Keratinocyte (primary cell): ENCODE measurements at regions not wholly inside any gene's neighbourhood (a gene's known extent, or its start where the extent isn't known, plus 50 kb on each side); places are given as distances from the start of the nearest gene placed in this dataset.

Experiments
- DNase-seq: peaks from one replicate; pipeline ENCODE4 v3.0.0-alpha.2; 2011; ENCODE audit warnings: low read depth, missing footprints, low spot score
- FAIRE-seq: peaks from 2 replicates; lab custom pipeline; 2011; peaks lifted over from hg19 to GRCh38; lab: Jason Lieb, UNC
- H2AFZ ChIP-seq: 2 replicates; pipeline ENCODE4 v1.6.0; 2012; ENCODE audit warnings: low read length, control low read depth, inconsistent platforms; ENCODE audit not compliant: control insufficient read depth
- H3K27ac ChIP-seq: 2 replicates; pipeline ENCODE4 v1.5.1; 2011; ENCODE audit warnings: low read length; ENCODE audit not compliant: control insufficient read depth, insufficient read depth
- H3K27me3 ChIP-seq: 3 replicates; pipeline ENCODE4 v1.6.0; 2011; ENCODE audit warnings: low read length; ENCODE audit not compliant: control insufficient read depth, insufficient read depth; ENCODE audit errors: extremely low read depth
- H3K36me3 ChIP-seq, 2 experiments: 2 replicates in 1 of 2; 3 replicates in 1 of 2; pipeline ENCODE4 v1.5.1; 2011; ENCODE audit warnings: low read length in 2 of 2, mild to moderate bottlenecking in 1 of 2; ENCODE audit not compliant: control insufficient read depth in 2 of 2, insufficient read depth in 2 of 2; ENCODE audit errors: extremely low read depth in 1 of 2
- H3K4me1 ChIP-seq: 3 replicates; pipeline ENCODE4 v1.5.1; 2011; ENCODE audit warnings: low read length; ENCODE audit not compliant: control insufficient read depth, insufficient read depth; ENCODE audit errors: extremely low read depth
- H3K4me2 ChIP-seq: 3 replicates; pipeline ENCODE4 v1.6.0; 2011; ENCODE audit warnings: low read depth, low read length; ENCODE audit not compliant: control insufficient read depth, insufficient read depth; ENCODE audit errors: extremely low read depth
- H3K4me3 ChIP-seq, 3 experiments: fragments of 200-600 bp in 1 of 3; sonication (generic) in 1 of 3; 2 replicates in 2 of 3; 3 replicates in 1 of 3; pipeline ENCODE4 v1.5.1; 2011 to 2016; ENCODE audit warnings: low read length in 3 of 3, mild to moderate bottlenecking in 3 of 3, control low read depth in 2 of 3, inconsistent platforms in 1 of 3, low read depth in 1 of 3, mixed read lengths in 1 of 3, mixed run types in 1 of 3, moderate library complexity in 1 of 3; ENCODE audit not compliant: control insufficient read depth in 2 of 3, insufficient read depth in 2 of 3; ENCODE audit errors: extremely low read depth in 1 of 3
- H3K79me2 ChIP-seq: 2 replicates; pipeline ENCODE4 v1.6.0; 2012; ENCODE audit warnings: low read length; ENCODE audit not compliant: control insufficient read depth, insufficient read depth
- H3K9ac ChIP-seq: 3 replicates; pipeline ENCODE4 v1.6.0; 2011; ENCODE audit warnings: low read length; ENCODE audit not compliant: control insufficient read depth, insufficient read depth; ENCODE audit errors: extremely low read depth
- H3K9me1 ChIP-seq: 3 replicates; pipeline ENCODE4 v1.6.0; 2011; ENCODE audit warnings: low read length; ENCODE audit not compliant: control insufficient read depth, insufficient read depth; ENCODE audit errors: extremely low read depth
- H3K9me3 ChIP-seq: 2 replicates; pipeline ENCODE4 v1.5.1; 2012; ENCODE audit warnings: low read depth, low read length; ENCODE audit not compliant: control insufficient read depth
- H4K20me1 ChIP-seq: 3 replicates; pipeline ENCODE4 v1.6.0; 2011; ENCODE audit warnings: low read length; ENCODE audit not compliant: control insufficient read depth, insufficient read depth; ENCODE audit errors: extremely low read depth
- CTCF ChIP-seq, 3 experiments: IDR thresholded peaks in 1 of 3; conservative IDR thresholded peaks in 1 of 3; optimal IDR thresholded peaks in 1 of 3; 2 replicates in 2 of 3; 3 replicates in 1 of 3; pipeline versions ENCODE3 to v1.5.1; 2011; ENCODE audit warnings: low read length in 3 of 3, mild to moderate bottlenecking in 3 of 3, moderate library complexity in 2 of 3, control low read depth in 1 of 3, inconsistent platforms in 1 of 3; ENCODE audit not compliant: insufficient read depth in 2 of 3; ENCODE audit errors: extremely low read depth in 1 of 3
- EZH2 ChIP-seq: IDR thresholded peaks from one replicate; pipeline ENCODE4 v1.6.1; 2012; ENCODE audit warnings: inconsistent platforms, mild to moderate bottlenecking, low read length, moderate library complexity
- dilution Hi-C: fragments of 300-500 bp; cut with MboI; formaldehyde crosslinking; loops from one replicate; pipeline ENCODE4 v1.7.0; 2020; ENCODE audit warnings: low sequenced_read_pairs; ENCODE audit not compliant: extremely low pct_ligation_motif_present

GRCh38 chr11:69558519-69558941 is 77.1 kb downstream of the LINC01488 start:
- no peak for FAIRE-seq
- H2AFZ ChIP-seq = no peak overlapping the region
- dilution Hi-C loops = no loop called here
- no peaks in the 10 kb centered on the region for H3K9me3 ChIP-seq
- H3K9me1 ChIP-seq = no peaks in the 10 kb centered on the region
- H3K27ac ChIP-seq = no peak overlapping the region
- no peaks in the 10 kb centered on the region for H4K20me1 ChIP-seq
- TF ChIP-seq CTCF (optimal IDR thresholded peaks at IDR 0.05 in 1 of 3, IDR thresholded peaks at IDR 0.05 in 1 of 3, conservative IDR thresholded peaks at IDR 0.05 in 1 of 3; ENCODE audit: extremely low read depth in 1 of 3, insufficient read depth in 2 of 3, low read length in 3 of 3) (no peak), EZH2 (no peak)
- DNase-seq = no peak
- peaks cover under 1% of the 10 kb centered on the region for H3K4me1 ChIP-seq
- H3K4me3 ChIP-seq = no peak overlapping the region
- H3K9ac ChIP-seq = no peak overlapping the region
- H3K27me3 ChIP-seq = no peaks in the 10 kb centered on the region
- H3K79me2 ChIP-seq = no peaks in the 10 kb centered on the region
- no peak overlapping the region for H3K4me2 ChIP-seq
- no peaks in the 10 kb centered on the region for H3K36me3 ChIP-seq

DNA sequence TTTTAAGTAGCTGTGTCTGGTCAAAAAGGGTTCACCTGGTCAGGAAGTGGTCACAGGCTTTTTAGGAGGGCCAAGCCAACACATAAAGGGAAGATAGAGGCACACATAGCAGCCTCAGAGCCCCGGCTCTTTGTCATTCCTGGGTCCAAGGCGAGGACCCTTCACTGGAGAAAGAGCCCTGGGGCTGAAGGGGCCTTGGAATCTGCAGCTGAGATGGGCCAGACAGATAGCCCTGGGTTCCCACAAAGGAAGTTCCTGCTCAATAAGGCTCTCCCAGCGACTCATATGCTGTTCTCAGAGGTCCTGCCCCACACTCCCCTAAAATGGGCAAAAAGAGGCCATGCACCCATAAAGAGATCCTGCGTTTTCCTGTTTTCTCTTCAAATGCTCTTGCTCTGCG is 77.7 kb downstream of the LINC01488 start:
- H3K4me3 ChIP-seq = no peak overlapping the region
- H3K4me2 ChIP-seq = no peak overlapping the region
- H3K36me3 ChIP-seq = no peaks in the 10 kb centered on the region
- no peak for FAIRE-seq
- H3K9me3 ChIP-seq = no peaks in the 10 kb centered on the region
- TF ChIP-seq CTCF (optimal IDR thresholded peaks at IDR 0.05 in 1 of 3, IDR thresholded peaks at IDR 0.05 in 1 of 3, conservative IDR thresholded peaks at IDR 0.05 in 1 of 3; ENCODE audit: extremely low read depth in 1 of 3, insufficient read depth in 2 of 3, low read length in 3 of 3) (no peak), EZH2 (no peak)
- no peaks in the 10 kb centered on the region for H3K79me2 ChIP-seq
- H3K9ac ChIP-seq = no peak overlapping the region
- no peak overlapping the region for H2AFZ ChIP-seq
- H3K9me1 ChIP-seq = no peaks in the 10 kb centered on the region
- H3K4me1 ChIP-seq = no peaks in the 10 kb centered on the region
- no peaks in the 10 kb centered on the region for H3K27me3 ChIP-seq
- no peaks in the 10 kb centered on the region for H4K20me1 ChIP-seq
- dilution Hi-C loops = no loop called here
- no peak for DNase-seq
- H3K27ac ChIP-seq = no peak overlapping the region
